ENCODE measurements at regions not wholly inside any gene's neighbourhood (a gene's known extent, or its start where the extent isn't known, plus 50 kb on each side); places are given as distances from the start of the nearest gene placed in this dataset.

- no peak for DNase-seq (ENCODE audit: low read depth)
Observed at GRCh38 chr17:27244011-27244410, 49.9 kb upstream of the WSB1 start.

Data from stromal cell of bone marrow (primary cell).